ENCODE measurements at regions not wholly inside any gene's neighbourhood (a gene's known extent, or its start where the extent isn't known, plus 50 kb on each side); places are given as distances from the start of the nearest gene placed in this dataset.

DNA sequence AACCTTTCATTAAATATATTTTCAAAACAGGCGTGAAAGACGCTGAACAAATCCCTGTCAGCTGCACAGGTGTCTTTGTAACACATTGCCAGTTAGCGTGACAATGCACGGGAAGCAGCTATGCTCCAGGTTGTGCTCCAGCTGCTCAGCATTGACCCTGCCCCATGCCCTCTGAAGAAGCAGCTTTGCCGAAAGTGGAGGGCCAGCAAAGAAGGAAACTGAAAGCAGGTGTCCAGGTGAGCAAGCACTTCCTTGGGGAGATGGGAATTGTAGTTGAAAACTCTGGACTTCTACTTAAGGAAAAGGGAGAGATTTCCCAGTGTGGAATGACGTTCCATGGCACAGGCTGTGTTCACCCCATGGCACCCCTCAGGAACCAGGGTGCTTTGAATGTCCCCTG lies 125.7 kb downstream of the TTLL2 start:
- H3K4me1 ChIP-seq = peaks cover 2% of the 10 kb centered on the region
- no peak overlapping the region for H3K4me3 ChIP-seq
- intact Hi-C loops (cut with micrococcal nuclease) = no loop called here
- H3K36me3 ChIP-seq = no peaks in the 10 kb centered on the region
- no peaks in the 10 kb centered on the region for H3K27me3 ChIP-seq (ENCODE audit: low read depth)
- no peak for TF ChIP-seq CTCF (IDR thresholded peaks at IDR 0.05; ENCODE audit: borderline replicate concordance)
- no peak overlapping the region for H3K27ac ChIP-seq (replicated peaks)
- no peaks in the 10 kb centered on the region for H3K9me3 ChIP-seq (replicated peaks)
- DNase-seq = no peak

DNA sequence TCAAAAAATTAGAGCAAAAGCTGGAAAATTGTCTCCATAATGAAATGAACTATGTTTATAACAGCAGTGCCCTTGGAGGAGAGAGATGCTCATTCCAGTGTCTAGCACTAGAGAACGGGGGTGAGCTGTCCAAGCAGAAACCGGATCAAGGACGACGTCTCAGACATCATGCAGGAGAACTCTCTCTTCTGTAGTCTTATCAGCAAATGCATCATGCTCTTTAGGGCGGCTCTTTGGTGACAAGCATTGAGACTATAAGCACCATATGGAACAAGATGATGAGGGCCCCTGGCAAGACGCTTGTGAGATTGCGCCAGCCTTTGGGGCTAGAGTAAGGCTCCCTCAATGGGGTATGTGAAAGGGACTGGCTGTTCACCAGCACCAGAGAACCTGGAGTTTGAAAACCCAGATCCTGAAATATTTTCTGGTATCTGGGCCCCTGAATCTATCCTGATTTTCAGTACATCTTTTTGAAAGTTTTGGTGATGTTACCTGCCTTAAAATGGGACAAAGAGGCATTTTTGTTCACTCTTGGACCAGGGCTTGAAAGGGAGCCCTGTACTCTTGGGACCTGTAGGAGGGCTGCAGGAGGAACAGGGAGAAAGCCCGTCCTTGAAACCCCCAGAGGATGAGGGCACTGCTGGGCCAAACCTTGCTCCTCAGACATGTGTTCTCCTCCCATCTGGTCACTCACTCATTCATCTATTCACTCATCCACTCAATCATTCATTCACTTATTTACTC lies 127.6 kb downstream of the TTLL2 start:
- Histone ChIP-seq H3K36me3 (no peaks in the 10 kb centered on the region), H3K9me3 (replicated peaks) (no peaks in the 10 kb centered on the region), H3K27ac (replicated peaks) (no peak overlapping the region), H3K27me3 (ENCODE audit: low read depth) (no peaks in the 10 kb centered on the region), H3K4me1 (peaks cover 4% of the 10 kb centered on the region), H3K4me3 (no peak overlapping the region)
- no peak for TF ChIP-seq CTCF (IDR thresholded peaks at IDR 0.05; ENCODE audit: borderline replicate concordance)
- intact Hi-C loops (cut with micrococcal nuclease) = no loop called here
- no peak for DNase-seq

DNA sequence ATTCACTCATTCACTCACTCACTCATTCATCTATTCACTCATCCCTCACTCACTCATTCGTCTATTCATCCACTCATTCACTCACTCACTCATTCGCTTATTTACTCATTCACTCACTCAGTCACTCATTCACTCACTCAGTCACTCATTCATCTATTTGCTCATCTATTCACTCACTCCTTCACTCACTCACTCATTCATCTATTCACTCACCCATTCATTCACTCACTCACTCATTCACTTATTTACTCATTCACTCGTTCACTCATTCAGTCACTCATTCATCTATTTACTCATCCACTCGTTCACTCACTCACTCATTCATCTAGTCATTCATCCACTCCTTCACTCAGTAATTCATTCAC lies 128.2 kb downstream of the TTLL2 start:
- no peaks in the 10 kb centered on the region for H3K27me3 ChIP-seq (ENCODE audit: low read depth)

DNA sequence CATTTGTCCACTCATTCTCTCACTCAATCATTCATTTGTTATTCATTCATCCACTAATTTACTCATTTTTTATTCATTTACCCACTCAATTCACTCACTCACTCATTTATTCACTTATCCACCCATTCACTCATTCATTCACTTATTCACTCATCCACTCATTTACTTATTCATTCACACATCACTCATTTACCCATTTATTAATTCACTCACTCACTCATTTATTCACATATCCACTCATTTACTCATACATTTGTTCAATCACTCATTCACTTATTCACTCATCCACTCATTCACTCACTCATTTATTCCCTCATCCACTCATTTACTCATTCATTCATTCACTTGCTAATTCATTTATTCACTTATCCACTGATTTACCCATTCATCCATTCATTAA lies 129.1 kb downstream of the TTLL2 start:
- no peak for TF ChIP-seq CTCF (IDR thresholded peaks at IDR 0.05; ENCODE audit: borderline replicate concordance)
- peaks cover 7% of the 10 kb centered on the region for H3K27me3 ChIP-seq (ENCODE audit: low read depth)
- no peak overlapping the region for H3K4me3 ChIP-seq
- no peak for DNase-seq
- peaks cover 4% of the 10 kb centered on the region for H3K4me1 ChIP-seq
- H3K9me3 ChIP-seq (replicated peaks) = no peaks in the 10 kb centered on the region
- H3K36me3 ChIP-seq = no peaks in the 10 kb centered on the region
- intact Hi-C loops (cut with micrococcal nuclease) = no loop called here
- no peak overlapping the region for H3K27ac ChIP-seq (replicated peaks)

More for the DNA sequence above, 128.2 kb downstream of the TTLL2 start:
- H3K4me3 ChIP-seq = no peak overlapping the region
- H3K27ac ChIP-seq (replicated peaks) = no peak overlapping the region
- peaks cover 4% of the 10 kb centered on the region for H3K4me1 ChIP-seq
- intact Hi-C loops (cut with micrococcal nuclease) = no loop called here
- no peak for TF ChIP-seq CTCF (IDR thresholded peaks at IDR 0.05; ENCODE audit: borderline replicate concordance)
- no peaks in the 10 kb centered on the region for H3K9me3 ChIP-seq (replicated peaks)
- no peaks in the 10 kb centered on the region for H3K36me3 ChIP-seq
- DNase-seq = no peak

GRCh38 chr6:167455371-167455770 lies 130.5 kb downstream of the TTLL2 start:
- no peak overlapping the region for H3K4me3 ChIP-seq
- intact Hi-C loops (cut with micrococcal nuclease) = no loop called here
- no peaks in the 10 kb centered on the region for H3K36me3 ChIP-seq
- no peaks in the 10 kb centered on the region for H3K9me3 ChIP-seq (replicated peaks)
- H3K27me3 ChIP-seq (ENCODE audit: low read depth) = peaks cover 18% of the 10 kb centered on the region
- no peak overlapping the region for H3K27ac ChIP-seq (replicated peaks)
- H3K4me1 ChIP-seq = peaks cover 4% of the 10 kb centered on the region
- DNase-seq = no peak
- no peak for TF ChIP-seq CTCF (IDR thresholded peaks at IDR 0.05; ENCODE audit: borderline replicate concordance)

All from left ventricle myocardium inferior (tissue), 1 donor.